ENCODE measurements at regions not wholly inside any gene's neighbourhood (a gene's known extent, or its start where the extent isn't known, plus 50 kb on each side); places are given as distances from the start of the nearest gene placed in this dataset.

DNA sequence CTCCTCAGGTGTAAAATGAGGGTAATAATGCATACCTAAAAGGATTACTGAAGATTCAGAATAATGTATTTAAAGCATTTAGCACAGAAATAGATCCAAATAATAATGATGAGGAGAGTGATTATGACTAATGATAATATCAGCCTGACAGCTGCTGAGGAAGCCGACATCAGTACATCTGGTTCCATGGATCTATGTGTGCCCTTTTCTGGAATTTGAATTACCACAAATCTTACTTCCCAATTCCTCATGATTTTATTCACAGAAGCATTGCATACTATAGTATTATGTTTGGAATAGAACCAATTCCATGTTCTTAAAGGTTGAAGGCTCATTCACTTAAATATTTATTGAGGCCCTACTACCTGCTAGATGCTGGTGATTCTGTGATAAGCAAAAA, 248.9 kb upstream of the THUMPD2 start:
- no peak for TF ChIP-seq EP300 (IDR thresholded peaks at IDR 0.05; ENCODE audit: borderline replicate concordance in 1 of 2, low read depth in 2 of 2, low read length in 2 of 2)
- no peak for TF ChIP-seq EZH2 (IDR thresholded peaks at IDR 0.05; ENCODE audit: low read depth, low read length, severe bottlenecking)
- TF ChIP-seq, protein P1, sequence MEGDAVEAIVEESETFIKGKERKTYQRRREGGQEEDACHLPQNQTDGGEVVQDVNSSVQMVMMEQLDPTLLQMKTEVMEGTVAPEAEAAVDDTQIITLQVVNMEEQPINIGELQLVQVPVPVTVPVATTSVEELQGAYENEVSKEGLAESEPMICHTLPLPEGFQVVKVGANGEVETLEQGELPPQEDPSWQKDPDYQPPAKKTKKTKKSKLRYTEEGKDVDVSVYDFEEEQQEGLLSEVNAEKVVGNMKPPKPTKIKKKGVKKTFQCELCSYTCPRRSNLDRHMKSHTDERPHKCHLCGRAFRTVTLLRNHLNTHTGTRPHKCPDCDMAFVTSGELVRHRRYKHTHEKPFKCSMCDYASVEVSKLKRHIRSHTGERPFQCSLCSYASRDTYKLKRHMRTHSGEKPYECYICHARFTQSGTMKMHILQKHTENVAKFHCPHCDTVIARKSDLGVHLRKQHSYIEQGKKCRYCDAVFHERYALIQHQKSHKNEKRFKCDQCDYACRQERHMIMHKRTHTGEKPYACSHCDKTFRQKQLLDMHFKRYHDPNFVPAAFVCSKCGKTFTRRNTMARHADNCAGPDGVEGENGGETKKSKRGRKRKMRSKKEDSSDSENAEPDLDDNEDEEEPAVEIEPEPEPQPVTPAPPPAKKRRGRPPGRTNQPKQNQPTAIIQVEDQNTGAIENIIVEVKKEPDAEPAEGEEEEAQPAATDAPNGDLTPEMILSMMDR (IDR thresholded peaks at IDR 0.05; ENCODE audit: control extremely low read depth in 1 of 3, insufficient read depth in 1 of 3, low read depth in 1 of 3, low read length in 3 of 3), result no peak
- no peak for TF ChIP-seq CEBPB (IDR thresholded peaks at IDR 0.05; ENCODE audit: low read depth, low read length)
- TF ChIP-seq BCL11A (IDR thresholded peaks at IDR 0.05; ENCODE audit: low read depth in 2 of 2, low read length in 2 of 2), result no peak
- TF ChIP-seq HDAC2 (IDR thresholded peaks at IDR 0.05; ENCODE audit: borderline replicate concordance in 1 of 2, low read depth in 2 of 2, low read length in 2 of 2), result no peak
- no peak for TF ChIP-seq TAF1 (IDR thresholded peaks at IDR 0.05; ENCODE audit: low read depth, low read length)
- TF ChIP-seq YY1 (IDR thresholded peaks at IDR 0.05; ENCODE audit: low read depth, low read length), result no peak
- no peak for TF ChIP-seq NRF1 (IDR thresholded peaks at IDR 0.05; ENCODE audit: low read depth, low read length)
- TF ChIP-seq FOSL1 (IDR thresholded peaks at IDR 0.05; ENCODE audit: insufficient read depth, low read depth, low read length), result no peak
- TF ChIP-seq, protein P2, sequence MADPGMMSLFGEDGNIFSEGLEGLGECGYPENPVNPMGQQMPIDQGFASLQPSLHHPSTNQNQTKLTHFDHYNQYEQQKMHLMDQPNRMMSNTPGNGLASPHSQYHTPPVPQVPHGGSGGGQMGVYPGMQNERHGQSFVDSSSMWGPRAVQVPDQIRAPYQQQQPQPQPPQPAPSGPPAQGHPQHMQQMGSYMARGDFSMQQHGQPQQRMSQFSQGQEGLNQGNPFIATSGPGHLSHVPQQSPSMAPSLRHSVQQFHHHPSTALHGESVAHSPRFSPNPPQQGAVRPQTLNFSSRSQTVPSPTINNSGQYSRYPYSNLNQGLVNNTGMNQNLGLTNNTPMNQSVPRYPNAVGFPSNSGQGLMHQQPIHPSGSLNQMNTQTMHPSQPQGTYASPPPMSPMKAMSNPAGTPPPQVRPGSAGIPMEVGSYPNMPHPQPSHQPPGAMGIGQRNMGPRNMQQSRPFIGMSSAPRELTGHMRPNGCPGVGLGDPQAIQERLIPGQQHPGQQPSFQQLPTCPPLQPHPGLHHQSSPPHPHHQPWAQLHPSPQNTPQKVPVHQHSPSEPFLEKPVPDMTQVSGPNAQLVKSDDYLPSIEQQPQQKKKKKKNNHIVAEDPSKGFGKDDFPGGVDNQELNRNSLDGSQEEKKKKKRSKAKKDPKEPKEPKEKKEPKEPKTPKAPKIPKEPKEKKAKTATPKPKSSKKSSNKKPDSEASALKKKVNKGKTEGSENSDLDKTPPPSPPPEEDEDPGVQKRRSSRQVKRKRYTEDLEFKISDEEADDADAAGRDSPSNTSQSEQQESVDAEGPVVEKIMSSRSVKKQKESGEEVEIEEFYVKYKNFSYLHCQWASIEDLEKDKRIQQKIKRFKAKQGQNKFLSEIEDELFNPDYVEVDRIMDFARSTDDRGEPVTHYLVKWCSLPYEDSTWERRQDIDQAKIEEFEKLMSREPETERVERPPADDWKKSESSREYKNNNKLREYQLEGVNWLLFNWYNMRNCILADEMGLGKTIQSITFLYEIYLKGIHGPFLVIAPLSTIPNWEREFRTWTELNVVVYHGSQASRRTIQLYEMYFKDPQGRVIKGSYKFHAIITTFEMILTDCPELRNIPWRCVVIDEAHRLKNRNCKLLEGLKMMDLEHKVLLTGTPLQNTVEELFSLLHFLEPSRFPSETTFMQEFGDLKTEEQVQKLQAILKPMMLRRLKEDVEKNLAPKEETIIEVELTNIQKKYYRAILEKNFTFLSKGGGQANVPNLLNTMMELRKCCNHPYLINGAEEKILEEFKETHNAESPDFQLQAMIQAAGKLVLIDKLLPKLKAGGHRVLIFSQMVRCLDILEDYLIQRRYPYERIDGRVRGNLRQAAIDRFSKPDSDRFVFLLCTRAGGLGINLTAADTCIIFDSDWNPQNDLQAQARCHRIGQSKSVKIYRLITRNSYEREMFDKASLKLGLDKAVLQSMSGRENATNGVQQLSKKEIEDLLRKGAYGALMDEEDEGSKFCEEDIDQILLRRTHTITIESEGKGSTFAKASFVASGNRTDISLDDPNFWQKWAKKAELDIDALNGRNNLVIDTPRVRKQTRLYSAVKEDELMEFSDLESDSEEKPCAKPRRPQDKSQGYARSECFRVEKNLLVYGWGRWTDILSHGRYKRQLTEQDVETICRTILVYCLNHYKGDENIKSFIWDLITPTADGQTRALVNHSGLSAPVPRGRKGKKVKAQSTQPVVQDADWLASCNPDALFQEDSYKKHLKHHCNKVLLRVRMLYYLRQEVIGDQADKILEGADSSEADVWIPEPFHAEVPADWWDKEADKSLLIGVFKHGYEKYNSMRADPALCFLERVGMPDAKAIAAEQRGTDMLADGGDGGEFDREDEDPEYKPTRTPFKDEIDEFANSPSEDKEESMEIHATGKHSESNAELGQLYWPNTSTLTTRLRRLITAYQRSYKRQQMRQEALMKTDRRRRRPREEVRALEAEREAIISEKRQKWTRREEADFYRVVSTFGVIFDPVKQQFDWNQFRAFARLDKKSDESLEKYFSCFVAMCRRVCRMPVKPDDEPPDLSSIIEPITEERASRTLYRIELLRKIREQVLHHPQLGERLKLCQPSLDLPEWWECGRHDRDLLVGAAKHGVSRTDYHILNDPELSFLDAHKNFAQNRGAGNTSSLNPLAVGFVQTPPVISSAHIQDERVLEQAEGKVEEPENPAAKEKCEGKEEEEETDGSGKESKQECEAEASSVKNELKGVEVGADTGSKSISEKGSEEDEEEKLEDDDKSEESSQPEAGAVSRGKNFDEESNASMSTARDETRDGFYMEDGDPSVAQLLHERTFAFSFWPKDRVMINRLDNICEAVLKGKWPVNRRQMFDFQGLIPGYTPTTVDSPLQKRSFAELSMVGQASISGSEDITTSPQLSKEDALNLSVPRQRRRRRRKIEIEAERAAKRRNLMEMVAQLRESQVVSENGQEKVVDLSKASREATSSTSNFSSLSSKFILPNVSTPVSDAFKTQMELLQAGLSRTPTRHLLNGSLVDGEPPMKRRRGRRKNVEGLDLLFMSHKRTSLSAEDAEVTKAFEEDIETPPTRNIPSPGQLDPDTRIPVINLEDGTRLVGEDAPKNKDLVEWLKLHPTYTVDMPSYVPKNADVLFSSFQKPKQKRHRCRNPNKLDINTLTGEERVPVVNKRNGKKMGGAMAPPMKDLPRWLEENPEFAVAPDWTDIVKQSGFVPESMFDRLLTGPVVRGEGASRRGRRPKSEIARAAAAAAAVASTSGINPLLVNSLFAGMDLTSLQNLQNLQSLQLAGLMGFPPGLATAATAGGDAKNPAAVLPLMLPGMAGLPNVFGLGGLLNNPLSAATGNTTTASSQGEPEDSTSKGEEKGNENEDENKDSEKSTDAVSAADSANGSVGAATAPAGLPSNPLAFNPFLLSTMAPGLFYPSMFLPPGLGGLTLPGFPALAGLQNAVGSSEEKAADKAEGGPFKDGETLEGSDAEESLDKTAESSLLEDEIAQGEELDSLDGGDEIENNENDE (IDR thresholded peaks at IDR 0.05; ENCODE audit: insufficient replicate concordance, low read length), result no peak

Measured in H1 (cell line).